ENCODE measurements at regions not wholly inside any gene's neighbourhood (a gene's known extent, or its start where the extent isn't known, plus 50 kb on each side); places are given as distances from the start of the nearest gene placed in this dataset.

- TF ChIP-seq CTCF (IDR thresholded peaks at IDR 0.05), result no peak
- Histone ChIP-seq H3K36me3 (no peaks in the 10 kb centered on the region), H3K4me1 (no peaks in the 10 kb centered on the region), H3K27me3 (no peaks in the 10 kb centered on the region), H3K27ac (no peak overlapping the region), H3K9me3 (no peaks in the 10 kb centered on the region), H3K4me3 (no peak overlapping the region)
- intact Hi-C loops (cut with DNase I), result no loop called here
- DNase-seq, result no peak
- ATAC-seq, result no peak
Observed at GRCh38 chr10:8269976-8270375, 215.5 kb downstream of the GATA3 start.

DNA sequence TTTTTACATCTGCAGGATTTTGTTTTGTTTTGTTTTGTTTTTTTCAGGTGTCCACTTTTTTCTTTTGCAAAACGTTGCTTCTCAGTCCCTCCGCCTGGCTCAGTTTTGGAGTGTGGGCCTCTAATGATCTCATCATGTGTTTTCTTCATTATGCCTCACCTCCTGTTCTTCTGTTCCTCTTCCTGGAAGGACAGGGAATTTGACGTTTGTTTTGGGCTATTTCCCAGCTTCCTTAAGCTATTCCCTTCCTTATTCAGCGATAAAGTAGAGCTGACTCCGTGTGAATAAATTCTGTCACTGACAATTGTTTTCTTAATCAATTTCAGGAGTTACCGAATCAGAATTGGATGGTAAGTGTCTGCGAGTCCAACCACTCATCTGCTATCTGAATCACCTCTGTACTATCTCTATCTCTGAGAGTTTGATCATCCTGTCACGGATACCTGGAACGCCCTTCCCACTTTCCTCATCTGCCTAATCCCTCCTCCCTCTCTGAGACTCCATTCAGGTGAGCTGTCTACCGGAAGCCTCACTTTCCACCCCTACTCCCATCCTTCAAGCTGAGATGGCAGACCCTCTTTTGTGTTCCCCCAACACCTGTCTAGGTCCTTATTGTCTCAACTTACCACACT is 218.4 kb downstream of the GATA3 start:
- Histone ChIP-seq H3K27ac (no peak overlapping the region), H3K36me3 (no peaks in the 10 kb centered on the region), H3K9me3 (no peaks in the 10 kb centered on the region), H3K27me3 (no peaks in the 10 kb centered on the region), H3K4me1 (no peaks in the 10 kb centered on the region), H3K4me3 (no peak overlapping the region)
- intact Hi-C loops (cut with DNase I), result no loop called here
- ATAC-seq (no peak), DNase-seq (no peak)
- no peak for TF ChIP-seq CTCF (IDR thresholded peaks at IDR 0.05)

- H3K27me3 ChIP-seq, result no peaks in the 10 kb centered on the region
- ATAC-seq (no peak), DNase-seq (no peak)
- no peaks in the 10 kb centered on the region for H3K36me3 ChIP-seq
- intact Hi-C loops (cut with DNase I), result no loop called here
- H3K4me1 ChIP-seq, result no peaks in the 10 kb centered on the region
- TF ChIP-seq CTCF (IDR thresholded peaks at IDR 0.05), result no peak
- no peaks in the 10 kb centered on the region for H3K9me3 ChIP-seq
- no peak overlapping the region for H3K4me3 ChIP-seq
- no peak overlapping the region for H3K27ac ChIP-seq
Observed at GRCh38 chr10:8273749-8274148, 219.3 kb downstream of the GATA3 start.

- intact Hi-C loops (cut with DNase I), result no loop called here
- Histone ChIP-seq H3K9me3 (no peaks in the 10 kb centered on the region), H3K4me1 (no peaks in the 10 kb centered on the region), H3K4me3 (no peak overlapping the region), H3K27me3 (no peaks in the 10 kb centered on the region), H3K36me3 (no peaks in the 10 kb centered on the region), H3K27ac (no peak overlapping the region)
- ATAC-seq (no peak), DNase-seq (no peak)
- TF ChIP-seq CTCF (IDR thresholded peaks at IDR 0.05), result no peak
Observed at GRCh38 chr10:8275911-8276310, 221.4 kb downstream of the GATA3 start.

- Histone ChIP-seq H3K4me1 (no peaks in the 10 kb centered on the region), H3K27me3 (no peaks in the 10 kb centered on the region), H3K36me3 (no peaks in the 10 kb centered on the region), H3K27ac (no peak overlapping the region), H3K9me3 (no peaks in the 10 kb centered on the region), H3K4me3 (no peak overlapping the region)
- no peak for ATAC-seq
- DNase-seq, result no peak
- intact Hi-C loops (cut with DNase I), result no loop called here
- no peak for TF ChIP-seq CTCF (IDR thresholded peaks at IDR 0.05)
Observed at GRCh38 chr10:8278099-8278498, 223.6 kb downstream of the GATA3 start.
